Stimulated activated CD8-positive, alpha-beta memory T cell treated with anti-CD3 and anti-CD28 coated beads, Interleukin-12 subunit alpha, Interleukin-12 subunit beta, amount 100 ng/mL, for 24 hours (primary cell): ENCODE measurements at regions not wholly inside any gene's neighbourhood (a gene's known extent, or its start where the extent isn't known, plus 50 kb on each side); places are given as distances from the start of the nearest gene placed in this dataset.

Source experiments
- DNase-seq: peaks from one replicate; pipeline ENCODE4 v3.0.0-alpha.2; 2020; ENCODE audit errors: extremely low read depth

GRCh38 chr18:72187956-72188355 lies 356.2 kb downstream of the CBLN2 start:
- no peak for DNase-seq

GRCh38 chr18:72181241-72181764 lies 362.8 kb downstream of the CBLN2 start:
- DNase-seq: no peak

DNA sequence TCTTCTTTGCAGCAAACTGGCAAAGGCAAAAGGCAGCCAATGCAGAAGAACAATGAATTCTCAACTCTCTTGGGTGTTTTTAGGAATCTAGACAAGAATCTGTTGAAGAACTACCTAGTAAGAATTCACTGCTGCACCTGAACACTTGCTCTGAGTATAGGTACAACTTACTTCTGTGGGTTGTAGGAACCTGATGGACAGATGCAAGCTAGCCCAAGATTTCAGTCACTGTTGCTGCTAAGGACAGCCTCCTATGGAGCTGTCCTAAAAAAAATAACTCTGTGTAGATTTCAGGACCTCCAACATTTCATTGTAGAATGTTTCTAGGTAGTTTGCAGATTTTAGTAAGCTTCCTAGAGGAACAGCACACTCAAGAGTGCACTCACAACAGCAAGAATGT lies 363.5 kb downstream of the CBLN2 start:
- DNase-seq: no peak

DNA sequence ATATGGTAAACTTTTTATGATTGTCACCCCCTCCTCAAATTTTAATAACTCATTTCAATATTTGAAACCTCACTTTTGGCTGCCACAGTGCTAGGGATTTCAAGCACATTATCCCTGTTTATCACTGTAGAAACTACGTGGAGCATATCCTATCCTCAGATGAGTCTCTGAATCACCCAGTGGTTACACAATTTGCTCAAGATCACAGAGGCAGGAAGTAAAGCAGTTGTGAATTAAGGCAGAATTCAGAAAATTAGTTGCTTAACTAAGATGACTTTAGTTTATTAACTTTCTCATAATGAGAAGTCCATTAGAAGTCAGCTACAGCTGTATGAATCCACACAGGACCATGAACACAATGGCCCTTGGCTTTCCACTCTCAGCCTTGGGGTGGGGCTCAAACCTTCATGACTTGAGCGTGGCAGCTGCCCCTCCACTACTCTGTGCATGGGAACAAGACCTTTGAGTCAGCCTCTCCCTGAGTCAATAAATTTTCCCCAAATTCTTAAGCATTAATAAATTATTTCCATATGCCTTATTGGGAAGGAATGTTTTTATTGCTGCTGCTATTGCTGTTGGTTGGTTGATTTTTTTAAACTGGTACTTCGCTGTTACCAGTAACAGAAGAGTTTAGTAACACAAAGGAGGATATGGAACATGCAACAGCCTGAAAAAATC lies 369.0 kb downstream of the CBLN2 start:
- DNase-seq: no peak

DNA sequence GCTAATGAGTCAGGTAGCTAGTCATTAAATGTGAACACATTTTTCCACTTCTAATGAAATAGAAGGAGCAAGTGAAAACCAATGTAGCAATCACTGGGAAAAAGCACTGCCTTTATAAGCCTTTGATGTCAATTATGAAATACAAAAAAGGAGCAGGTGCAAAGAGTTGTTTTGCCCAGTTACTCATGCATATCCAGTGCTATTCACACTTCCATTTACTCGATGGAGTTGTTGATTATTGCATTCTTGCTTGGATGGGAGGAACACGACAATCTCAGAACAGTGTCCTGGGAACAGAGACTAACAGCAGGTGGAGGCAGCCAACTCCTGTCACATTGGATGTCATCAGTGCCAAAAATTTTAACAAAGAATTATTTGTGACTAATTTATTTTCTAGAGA lies 372.5 kb downstream of the CBLN2 start:
- DNase-seq: no peak

DNA sequence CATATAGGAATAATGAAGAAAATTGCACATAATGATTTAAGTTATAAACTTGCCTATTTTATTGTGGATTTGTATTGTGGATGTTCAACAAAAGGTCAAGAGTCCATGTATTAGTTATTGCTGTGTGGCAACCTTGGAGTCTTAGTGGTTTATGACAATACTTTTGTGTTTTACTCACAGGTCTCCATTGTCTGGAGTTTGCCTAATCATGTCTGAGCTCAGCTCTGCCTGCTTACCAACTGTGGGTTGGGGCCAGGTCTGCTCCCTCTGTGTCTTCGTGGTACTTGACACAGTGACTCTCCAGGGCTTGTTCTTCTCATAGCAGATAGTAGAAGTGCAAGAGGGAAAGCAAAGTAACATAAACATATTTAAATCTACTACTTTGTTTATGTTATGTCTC lies 382.5 kb downstream of the CBLN2 start:
- no peak for DNase-seq

GRCh38 chr18:72160510-72161445 lies 383.4 kb downstream of the CBLN2 start:
- DNase-seq: no peak

GRCh38 chr18:72155327-72155726 lies 388.8 kb downstream of the CBLN2 start:
- no peak for DNase-seq

DNA sequence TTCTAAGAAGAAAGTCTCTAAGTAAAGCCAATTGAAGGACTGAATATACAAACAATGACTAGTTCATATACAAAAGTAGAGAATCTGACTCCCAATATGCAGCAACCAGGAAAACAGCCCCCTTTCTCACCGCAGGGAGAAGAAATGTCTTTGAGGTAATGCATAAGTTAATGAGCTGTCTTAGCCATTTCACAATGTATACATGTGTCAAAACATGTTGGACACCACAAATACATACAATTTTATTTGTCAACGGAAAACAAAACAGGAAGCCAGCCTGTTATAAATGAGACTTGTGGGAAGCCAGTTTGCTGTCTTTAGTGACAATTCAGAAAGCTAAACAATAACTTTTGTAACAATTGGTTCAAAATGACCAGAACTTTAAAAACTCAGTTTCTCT lies 389.2 kb downstream of the CBLN2 start:
- no peak for DNase-seq

DNA sequence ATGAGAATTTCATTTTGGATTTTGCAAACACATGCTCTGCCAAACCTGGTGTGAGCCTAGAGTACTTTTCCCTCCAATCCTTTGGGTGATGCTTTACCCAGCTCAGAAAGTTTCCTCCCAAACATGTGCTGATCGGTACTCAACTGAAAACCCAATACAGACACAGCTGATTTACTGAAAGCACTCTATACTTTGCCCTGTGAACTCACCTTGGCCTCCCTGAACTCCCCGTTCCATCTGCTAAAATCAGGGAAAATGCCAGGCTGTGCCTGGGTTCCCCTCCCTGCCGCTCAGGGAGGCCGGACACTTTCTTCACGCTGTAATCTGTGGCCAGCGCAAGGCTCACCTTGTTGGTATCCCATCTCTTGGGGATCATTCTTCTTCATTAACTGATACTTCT lies 391.2 kb downstream of the CBLN2 start:
- DNase-seq: no peak

GRCh38 chr18:72147830-72148229 lies 396.3 kb downstream of the CBLN2 start:
- no peak for DNase-seq

GRCh38 chr18:72140007-72140406 lies 404.1 kb downstream of the CBLN2 start:
- DNase-seq: no peak

DNA sequence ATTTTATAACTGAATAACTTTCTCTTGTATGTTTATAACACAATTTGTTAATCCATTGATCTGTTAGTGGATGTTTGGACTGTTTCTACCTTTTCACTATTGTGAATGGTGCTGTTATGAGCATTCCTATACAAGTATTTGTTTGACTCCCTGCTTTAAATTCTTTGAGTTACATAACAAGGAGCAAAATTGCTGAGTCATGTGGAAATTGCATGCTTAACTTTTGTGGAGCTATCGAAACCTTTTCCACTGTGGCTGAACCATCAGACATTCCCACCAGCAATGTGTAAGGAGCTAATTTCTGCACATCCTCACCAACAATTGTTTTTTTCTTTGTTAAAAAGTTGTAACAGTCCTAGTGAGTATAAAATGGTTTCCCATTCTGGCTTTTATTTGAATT lies 415.5 kb downstream of the CBLN2 start:
- no peak for DNase-seq

GRCh38 chr18:72122103-72122502 lies 422.0 kb downstream of the CBLN2 start:
- no peak for DNase-seq

DNA sequence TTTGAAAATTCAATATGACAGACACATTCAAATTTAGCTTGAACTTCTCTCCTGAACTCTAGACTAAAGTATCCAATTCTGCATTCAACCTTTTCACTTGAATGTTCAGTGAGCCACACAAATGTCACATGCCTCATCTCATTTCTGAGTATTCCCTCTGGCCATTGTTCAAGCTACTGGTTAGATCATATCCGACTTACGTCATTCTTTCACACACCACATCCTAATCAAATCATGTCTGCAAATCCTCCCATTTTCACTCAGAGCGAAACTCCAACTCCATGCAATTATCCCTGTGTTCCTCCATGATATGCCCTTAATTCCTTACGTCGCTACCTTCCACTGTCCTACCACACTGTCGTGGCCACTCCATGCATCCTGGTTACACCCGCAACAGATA lies 425.1 kb downstream of the CBLN2 start:
- no peak for DNase-seq

- DNase-seq: no peak
Observed at GRCh38 chr18:72114801-72115594, 429.1 kb downstream of the CBLN2 start.

DNA sequence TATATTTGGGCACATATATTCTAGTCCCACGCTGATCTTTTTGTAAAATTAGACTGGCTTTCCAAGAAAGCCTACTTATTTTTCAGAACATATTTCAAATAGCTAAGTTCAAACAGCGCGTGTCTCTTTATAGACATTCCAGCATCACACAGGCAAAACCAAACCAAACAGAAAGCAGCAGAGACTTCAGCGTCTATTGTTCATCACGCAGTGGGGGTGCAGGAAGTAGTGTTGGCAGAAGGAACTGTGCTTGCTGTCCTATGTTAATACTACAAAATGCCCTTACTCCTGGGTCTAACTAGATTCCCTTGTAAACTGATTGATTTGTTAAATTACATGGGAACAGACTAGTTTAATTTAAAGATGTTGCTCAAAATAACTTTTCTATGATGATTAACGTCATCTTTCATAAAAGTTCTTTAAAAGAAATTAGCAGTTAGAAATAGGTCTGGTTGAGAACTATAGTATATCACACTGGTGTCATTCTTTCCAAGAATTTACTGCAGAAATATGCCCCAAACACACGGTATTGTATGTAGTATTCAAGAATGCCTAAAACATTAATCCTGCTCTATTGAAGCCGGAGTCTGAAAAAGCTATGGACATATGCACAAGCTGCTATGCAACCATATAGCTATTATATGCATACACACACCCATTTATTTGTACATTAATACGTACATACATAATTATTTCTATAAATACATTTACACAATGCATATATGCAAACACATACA lies 436.3 kb downstream of the CBLN2 start:
- DNase-seq: no peak

DNA sequence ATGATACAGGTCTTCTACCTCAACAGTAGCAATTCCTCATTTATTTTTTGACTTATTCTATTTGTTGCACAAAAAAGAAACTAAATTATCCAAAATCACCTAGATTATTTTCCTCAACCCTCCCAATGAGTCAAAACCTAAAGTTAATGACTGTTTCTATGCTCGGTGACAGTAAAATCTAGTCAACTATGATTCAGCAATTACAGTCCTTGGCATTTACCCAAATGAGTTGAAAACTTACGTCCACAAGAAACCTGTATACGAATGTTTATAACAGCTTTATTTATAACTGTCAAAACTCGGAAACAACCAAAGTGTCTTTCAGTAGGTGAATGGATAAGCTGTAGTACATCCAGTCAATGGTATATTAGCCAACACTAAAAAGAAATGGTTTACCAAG lies 439.3 kb downstream of the CBLN2 start:
- DNase-seq: no peak

- DNase-seq: no peak
Observed at GRCh38 chr18:72102412-72102811, 441.7 kb downstream of the CBLN2 start.

DNA sequence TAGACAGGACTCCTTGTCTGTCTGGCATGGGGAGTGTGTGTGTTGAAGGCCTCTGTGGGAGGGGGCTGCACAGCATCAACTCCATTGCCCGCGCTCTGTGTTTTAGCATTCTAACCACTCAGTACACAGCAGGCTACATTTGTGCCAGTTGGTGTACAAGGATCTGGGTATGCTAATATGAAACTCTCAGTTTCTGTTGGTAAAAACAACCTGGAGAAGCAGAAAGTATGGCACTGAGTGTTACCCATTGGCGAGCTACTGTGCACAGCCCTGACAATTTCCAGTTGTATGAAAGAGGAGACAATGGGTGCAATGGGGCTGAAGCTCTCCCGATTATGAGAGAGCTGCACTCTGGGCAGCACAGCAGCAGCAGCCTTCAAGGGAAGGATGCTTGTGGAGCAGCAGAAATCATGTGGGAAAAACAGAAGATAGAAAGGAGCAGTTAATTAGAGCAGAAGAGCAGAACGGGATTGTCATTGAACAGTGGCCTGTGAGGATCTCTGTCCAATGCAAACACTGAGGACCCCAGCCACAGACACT lies 443.6 kb downstream of the CBLN2 start:
- no peak for DNase-seq

GRCh38 chr18:72091369-72091768 lies 452.8 kb downstream of the CBLN2 start:
- DNase-seq: no peak
